ENCODE measurements at regions not wholly inside any gene's neighbourhood (a gene's known extent, or its start where the extent isn't known, plus 50 kb on each side); places are given as distances from the start of the nearest gene placed in this dataset.

DNA sequence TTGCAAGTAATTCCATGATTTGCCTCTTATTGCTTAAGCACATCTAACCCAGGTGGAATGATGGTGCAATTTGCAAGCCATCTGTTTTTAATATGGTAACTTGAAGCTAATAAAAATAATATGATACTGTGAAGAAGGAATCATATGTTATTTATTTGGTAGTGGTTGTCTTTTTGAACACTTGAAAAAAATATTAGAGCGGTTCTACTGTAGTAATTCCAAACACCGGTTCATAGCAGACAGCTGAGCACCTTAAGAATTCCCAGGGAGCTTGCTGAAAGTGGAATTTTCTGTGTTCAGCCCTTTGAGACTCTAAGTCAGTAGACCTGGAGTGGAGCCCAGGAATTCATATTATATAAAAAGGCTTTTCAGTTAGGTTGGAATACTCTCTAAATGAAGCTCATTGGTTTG is 687.4 kb downstream of the EDEM1 start:
- CTCF ChIA-PET: no interaction called here
- DNase-seq (ENCODE audit: low read depth): no peak
- TF ChIP-seq, protein P1, sequence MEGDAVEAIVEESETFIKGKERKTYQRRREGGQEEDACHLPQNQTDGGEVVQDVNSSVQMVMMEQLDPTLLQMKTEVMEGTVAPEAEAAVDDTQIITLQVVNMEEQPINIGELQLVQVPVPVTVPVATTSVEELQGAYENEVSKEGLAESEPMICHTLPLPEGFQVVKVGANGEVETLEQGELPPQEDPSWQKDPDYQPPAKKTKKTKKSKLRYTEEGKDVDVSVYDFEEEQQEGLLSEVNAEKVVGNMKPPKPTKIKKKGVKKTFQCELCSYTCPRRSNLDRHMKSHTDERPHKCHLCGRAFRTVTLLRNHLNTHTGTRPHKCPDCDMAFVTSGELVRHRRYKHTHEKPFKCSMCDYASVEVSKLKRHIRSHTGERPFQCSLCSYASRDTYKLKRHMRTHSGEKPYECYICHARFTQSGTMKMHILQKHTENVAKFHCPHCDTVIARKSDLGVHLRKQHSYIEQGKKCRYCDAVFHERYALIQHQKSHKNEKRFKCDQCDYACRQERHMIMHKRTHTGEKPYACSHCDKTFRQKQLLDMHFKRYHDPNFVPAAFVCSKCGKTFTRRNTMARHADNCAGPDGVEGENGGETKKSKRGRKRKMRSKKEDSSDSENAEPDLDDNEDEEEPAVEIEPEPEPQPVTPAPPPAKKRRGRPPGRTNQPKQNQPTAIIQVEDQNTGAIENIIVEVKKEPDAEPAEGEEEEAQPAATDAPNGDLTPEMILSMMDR (IDR thresholded peaks at IDR 0.05; ENCODE audit: insufficient read depth, low read depth, low read length): no peak
- no peaks in the 10 kb centered on the region for H3K27me3 ChIP-seq (ENCODE audit: control insufficient read depth, insufficient read depth, low read length)
- no peak overlapping the region for H3K4me3 ChIP-seq (ENCODE audit: low read depth, low read length)
- POLR2A ChIA-PET: no interaction called here
- no peaks in the 10 kb centered on the region for H3K36me3 ChIP-seq (ENCODE audit: control insufficient read depth, insufficient read depth, low read length)

DNA sequence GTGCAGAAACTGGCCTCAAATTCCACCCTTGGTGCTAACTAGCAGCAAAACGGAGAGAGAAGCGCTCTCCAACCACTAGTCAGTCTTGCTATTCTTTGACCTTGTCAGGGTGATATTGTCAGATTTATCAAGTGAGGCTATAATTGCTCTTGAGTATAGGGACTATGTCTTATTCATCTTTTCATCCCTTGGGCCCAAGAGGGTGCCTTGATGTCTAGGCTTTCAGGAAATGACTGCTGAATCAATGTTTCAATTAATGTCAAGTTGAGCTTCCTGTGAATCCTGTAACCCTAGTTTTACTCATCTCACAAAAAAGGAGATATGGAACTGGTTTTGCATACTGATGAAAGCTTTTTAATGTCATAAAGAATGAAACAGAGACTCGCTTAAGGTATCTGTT is 701.3 kb downstream of the EDEM1 start:
- TF ChIP-seq, protein P1 (IDR thresholded peaks at IDR 0.05; ENCODE audit: insufficient read depth, low read depth, low read length): no peak
- ChIA-PET POLR2A (no interaction called here), CTCF (no interaction called here)
- no peak for DNase-seq (ENCODE audit: low read depth)
- H3K36me3 ChIP-seq (ENCODE audit: control insufficient read depth, insufficient read depth, low read length): no peaks in the 10 kb centered on the region
- H3K27me3 ChIP-seq (ENCODE audit: control insufficient read depth, insufficient read depth, low read length): no peaks in the 10 kb centered on the region
- H3K4me3 ChIP-seq (ENCODE audit: low read depth, low read length): no peak overlapping the region

DNA sequence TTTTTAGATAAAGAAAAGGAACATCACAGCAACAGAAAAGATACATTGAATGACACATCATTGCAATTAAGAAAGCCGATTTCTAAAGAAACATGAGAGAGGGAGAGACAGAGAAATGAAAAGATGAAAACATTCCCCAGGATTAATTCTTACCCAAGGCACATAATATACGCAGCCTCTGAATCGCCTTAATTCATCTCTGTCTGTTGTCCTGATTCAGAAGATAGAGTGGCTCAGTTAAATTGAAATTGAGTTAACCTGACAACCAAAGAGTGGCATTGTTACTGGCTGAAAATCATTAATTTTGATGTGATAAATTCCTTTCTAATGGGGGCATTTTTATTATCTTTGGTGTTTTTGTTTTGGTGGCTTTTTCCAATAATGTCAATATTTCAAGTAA is 701.9 kb downstream of the EDEM1 start:
- DNase-seq (ENCODE audit: low read depth): no peak
- no peaks in the 10 kb centered on the region for H3K36me3 ChIP-seq (ENCODE audit: control insufficient read depth, insufficient read depth, low read length)
- ChIA-PET POLR2A (no interaction called here), CTCF (no interaction called here)
- no peaks in the 10 kb centered on the region for H3K27me3 ChIP-seq (ENCODE audit: control insufficient read depth, insufficient read depth, low read length)
- no peak overlapping the region for H3K4me3 ChIP-seq (ENCODE audit: low read depth, low read length)
- TF ChIP-seq, protein P1 (IDR thresholded peaks at IDR 0.05; ENCODE audit: insufficient read depth, low read depth, low read length): no peak

DNA sequence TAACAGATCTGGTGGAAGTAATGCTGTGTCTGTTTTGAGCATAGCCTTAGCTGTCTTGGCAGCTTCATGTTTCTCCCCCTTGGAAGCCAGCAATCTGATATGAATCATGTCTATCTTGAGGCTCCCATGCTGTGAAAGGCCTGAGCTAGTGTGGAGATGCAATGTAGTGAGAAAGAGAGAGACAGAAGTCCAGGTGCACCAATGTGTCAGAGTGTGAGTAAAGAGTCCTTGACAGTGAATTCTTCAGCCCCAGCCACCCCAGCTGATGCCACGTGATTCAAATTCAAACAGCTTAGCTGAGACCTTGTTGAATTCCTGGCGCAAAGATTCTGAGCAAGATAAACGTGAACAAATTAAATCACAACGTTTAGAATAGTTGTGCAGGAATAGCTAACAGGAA is 704.2 kb downstream of the EDEM1 start:
- ChIA-PET POLR2A (no interaction called here), CTCF (interaction anchor here (0.6 kb wide), 1 partner anchor 1541 kb away, joined by 3 read pairs; no protein-coding TSS in a partner anchor)
- no peak overlapping the region for H3K4me3 ChIP-seq (ENCODE audit: low read depth, low read length)
- DNase-seq (ENCODE audit: low read depth): no peak
- no peaks in the 10 kb centered on the region for H3K27me3 ChIP-seq (ENCODE audit: control insufficient read depth, insufficient read depth, low read length)
- no peaks in the 10 kb centered on the region for H3K36me3 ChIP-seq (ENCODE audit: control insufficient read depth, insufficient read depth, low read length)
- TF ChIP-seq, protein P1 (IDR thresholded peaks at IDR 0.05; ENCODE audit: insufficient read depth, low read depth, low read length): no peak

DNA sequence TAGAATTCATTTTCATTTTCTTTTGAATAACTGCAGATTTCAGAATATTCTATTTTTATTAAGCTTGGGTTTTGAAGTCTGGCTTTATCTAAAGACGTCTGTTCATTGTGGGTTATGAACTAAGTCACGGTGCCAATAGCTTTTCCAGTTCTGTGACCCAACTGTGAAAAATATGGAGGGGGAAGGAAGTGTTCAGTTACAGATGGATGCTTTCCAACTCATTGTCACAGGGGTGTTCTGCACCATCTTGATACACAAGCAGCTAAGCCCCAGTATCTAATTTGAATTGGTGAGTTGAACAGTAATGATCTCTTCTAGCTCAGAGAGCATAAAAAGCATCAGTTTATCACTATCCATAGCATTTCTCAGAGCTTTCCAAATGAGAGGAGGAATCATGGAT is 710.6 kb downstream of the EDEM1 start:
- Histone ChIP-seq H3K36me3 (ENCODE audit: control insufficient read depth, insufficient read depth, low read length) (no peaks in the 10 kb centered on the region), H3K27me3 (ENCODE audit: control insufficient read depth, insufficient read depth, low read length) (no peaks in the 10 kb centered on the region), H3K4me3 (ENCODE audit: low read depth, low read length) (no peak overlapping the region)
- ChIA-PET POLR2A (no interaction called here), CTCF (no interaction called here)
- TF ChIP-seq, protein P1 (IDR thresholded peaks at IDR 0.05; ENCODE audit: insufficient read depth, low read depth, low read length): no peak
- DNase-seq (ENCODE audit: low read depth): no peak

Data from BJ (cell line).